ENCODE measurements at regions not wholly inside any gene's neighbourhood (a gene's known extent, or its start where the extent isn't known, plus 50 kb on each side); places are given as distances from the start of the nearest gene placed in this dataset.
A peak's percentile ranks its signal among the peaks of the same experiment; 100 is the strongest.
"Not testable (repeated sequence)": the region's sequence is repeated elsewhere in the genome, so short reads cannot be mapped to it uniquely, and the experiment has no call there.

GRCh38 chr10:52483587-52483986 lies 169.5 kb downstream of the DKK1 start:
- DNase-seq = no peak

DNA sequence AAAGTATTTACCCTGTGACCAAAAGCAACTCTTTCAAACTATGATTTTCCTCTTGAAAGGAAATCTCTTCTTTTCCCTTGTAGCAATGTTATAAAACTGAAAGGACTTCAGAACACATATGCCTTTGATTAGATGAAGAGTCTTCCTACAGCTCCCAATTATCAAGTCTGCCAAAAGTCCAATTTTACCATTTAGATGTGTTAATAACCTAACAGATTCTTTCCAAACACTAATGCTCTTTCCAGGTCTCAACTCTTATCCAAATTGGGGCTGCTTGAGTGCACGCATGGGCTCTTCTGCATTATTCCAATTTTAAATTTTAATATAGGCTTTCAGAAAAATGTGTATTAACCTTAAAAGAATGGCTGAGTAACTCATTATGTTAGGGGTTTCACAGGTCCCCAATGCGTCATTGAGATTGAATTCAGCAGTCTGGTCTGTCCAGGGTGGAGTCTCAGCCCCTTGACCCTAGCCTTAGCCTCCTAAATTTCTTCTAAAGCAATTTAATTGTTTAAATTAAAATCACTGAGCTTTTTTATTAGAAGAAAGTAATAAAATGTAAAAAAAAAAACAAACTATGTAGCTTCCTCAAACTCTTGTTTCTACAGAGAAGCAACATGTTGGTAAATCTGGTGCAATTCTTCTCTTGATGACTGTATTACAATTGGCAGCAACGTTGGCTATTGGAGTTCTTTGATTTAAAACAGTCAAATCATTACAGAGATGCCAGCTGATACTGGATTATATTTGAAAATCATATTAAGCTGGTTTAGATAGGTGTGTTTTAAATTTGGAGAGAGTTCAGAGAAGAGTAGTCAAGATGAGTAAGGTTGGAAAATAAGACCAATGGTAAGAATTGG lies 170.4 kb downstream of the DKK1 start:
- DNase-seq = no peak

DNA sequence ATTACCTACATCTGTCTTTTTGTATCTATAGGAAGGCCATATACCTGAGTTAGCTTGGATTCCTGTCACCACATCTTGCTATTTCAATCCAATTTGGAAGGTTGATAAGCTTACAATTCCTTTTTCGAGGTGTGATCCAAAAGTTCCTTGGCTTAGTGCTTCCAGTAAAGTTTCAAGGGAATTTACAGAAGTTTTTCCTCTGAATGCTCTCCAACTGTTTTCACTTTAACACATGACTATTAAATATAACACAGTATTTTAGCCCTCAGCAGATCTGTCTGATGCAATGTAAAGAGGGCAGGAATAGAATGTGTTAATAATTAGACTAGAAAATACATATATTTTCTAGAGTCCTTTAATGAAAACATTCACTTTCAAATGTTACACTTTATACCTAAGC lies 171.4 kb downstream of the DKK1 start:
- no peak for DNase-seq

DNA sequence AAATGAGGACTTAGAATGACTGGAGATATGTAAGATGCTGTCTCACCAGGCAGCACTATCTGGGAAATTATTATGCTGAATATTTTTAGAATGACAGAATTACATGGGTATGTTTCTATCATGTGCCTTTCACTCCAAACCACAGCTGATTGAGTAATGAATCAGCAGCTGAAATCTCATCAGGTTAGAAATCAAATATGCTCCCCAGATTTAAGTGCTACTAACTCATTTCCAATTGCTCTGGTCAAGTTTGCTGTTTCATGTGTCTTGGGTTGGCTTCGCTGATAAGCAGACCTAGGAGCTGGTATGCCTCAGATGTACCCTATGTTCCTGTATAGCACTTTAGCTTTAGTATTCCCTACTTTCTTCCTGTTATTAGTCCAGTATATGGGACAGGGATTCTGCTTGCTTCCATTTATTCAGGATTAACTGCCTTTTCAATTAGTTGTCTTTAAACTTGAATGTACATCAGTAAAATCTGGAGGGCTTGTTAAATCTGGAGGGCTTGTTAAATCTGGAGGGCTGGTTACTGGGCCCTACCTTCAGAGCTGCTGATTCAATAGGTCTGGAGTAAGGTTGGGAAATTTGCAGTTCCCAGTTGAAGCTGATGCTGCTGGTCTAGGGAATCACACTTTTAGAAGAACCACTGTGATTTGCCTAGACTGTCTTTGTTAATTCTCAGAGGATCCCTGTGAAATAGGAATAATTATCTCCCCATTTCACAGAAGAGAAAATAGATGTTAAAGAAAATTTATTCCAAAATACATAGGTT lies 172.9 kb downstream of the DKK1 start:
- DNase-seq = no peak

DNA sequence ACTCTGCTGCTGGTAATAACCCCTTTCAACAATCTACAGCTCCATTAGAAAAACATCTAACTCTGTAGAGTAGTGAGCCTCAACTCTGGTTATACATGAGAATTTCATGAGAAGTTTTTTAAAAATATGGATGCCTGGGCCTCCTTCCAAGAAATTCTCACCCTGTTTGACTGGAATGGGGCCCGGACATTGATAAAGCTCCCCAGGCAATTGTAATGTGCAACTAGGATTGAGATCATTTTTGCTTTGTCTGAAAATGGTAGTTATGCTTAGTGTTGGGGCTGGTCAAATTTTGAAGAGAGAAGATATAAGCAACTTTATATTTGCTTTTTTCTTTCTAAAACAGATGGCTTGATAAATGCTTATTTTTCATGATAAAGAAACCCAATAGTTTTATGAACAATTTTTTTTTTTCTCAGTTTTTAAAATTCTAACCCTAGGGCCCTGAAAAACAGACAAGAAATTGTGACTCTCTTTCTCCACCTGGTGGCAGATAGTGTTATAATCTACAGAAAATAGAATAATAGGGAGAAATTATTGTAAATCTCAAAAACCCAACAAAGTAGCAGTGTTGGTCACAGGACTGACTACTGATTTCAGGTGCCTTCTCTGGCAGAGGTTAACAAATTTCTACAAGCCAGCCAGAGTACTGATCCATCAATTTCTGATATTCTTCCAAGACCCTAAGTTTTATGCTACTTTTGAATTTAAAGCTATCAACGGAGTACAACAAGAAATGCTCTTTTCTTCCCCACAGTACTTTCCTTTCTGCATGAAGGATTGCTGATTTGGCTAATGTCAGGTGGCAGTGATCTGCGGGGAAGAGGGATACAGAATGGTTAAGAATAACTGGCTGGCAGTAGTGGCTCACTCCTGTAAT lies 174.8 kb downstream of the DKK1 start:
- peak; percentile 12 for DNase-seq

GRCh38 chr10:52491246-52491995 lies 177.3 kb downstream of the DKK1 start:
- DNase-seq = no peak

DNA sequence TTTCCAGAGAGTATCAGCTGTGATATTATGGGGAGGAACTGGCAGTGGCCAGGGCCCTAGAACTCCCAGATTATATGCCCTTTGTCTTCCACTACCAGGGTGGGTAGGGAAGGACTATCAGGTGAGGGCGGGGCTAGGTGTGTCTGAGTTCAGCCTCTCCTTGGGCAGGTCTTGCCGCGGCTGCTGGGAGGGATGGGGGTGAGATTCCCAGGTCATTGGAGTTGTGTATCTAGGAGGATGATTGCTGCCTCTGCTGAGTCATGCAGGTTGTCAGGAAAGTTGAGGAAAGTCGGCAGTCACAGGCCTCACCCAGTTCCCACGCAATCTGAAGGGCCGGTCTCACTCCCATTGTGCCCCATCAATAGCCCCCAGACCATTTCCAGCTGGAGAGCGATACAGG lies 185.2 kb downstream of the DKK1 start:
- DNase-seq = no peak

- no peak for DNase-seq
Measured at GRCh38 chr10:52500476-52500875, 186.4 kb downstream of the DKK1 start.

- DNase-seq = no peak
Measured at GRCh38 chr10:52502237-52502636, 188.2 kb downstream of the DKK1 start.

DNA sequence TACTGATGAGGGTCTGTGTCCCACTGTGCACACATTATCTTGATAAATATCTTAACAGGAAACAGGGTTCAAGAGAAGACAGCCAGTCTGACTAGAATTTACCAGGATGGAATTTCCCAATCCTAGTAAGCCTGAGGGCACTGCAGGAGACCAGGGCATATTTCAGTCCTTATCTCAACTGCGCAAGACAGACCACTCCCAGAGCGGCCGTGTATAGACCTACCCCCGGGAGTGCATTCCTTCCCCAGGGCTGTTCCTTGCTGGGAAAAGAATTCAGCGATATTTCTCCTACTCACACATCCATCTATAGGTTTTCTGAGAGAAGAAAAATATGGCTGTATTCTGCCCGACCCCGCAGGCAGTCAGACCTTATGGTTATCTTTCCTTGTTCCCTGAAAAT lies 191.3 kb downstream of the DKK1 start:
- DNase-seq = not testable (repeated sequence)

- no peak for DNase-seq
Measured at GRCh38 chr10:52514481-52514880, 200.4 kb downstream of the DKK1 start.

- peak; percentile 23 for DNase-seq
Measured at GRCh38 chr10:52517012-52517411, 202.9 kb downstream of the DKK1 start.

DNA sequence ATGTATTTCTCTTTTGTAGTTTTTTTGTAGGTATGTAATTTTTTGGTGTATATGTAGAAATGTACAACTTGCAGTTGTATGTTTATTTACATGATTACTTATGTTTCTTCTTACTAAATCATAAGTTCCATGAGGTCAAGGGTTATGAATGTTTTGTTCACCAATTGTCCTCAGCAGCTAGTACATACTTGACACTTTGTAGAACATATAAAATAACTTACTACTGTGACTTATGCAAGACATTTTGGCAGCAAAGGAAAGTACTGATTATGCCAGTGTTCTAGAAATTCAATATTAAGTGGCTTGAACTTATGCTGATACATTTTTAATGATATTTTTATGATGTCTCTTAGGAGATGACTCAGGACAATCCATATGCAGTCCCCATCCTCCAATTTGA lies 209.6 kb downstream of the DKK1 start:
- DNase-seq = no peak

DNA sequence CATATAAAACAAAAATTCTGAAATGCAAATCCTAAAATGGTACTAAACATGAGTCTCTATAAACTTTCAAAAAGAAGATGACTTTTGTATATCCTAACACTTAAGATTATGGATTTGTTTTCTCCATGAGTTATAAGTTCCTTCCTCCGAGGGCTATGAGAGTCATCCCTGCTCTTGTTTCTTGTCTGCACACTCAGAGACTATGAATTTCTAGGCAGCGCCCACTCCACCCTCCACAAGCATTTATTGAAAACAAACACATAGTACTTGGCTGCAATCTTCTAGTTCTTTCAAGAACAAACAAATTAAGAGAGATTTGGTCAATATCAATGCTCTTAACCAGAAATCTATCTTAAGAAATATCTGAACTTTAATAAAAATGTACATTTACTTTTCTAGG lies 211.7 kb downstream of the DKK1 start:
- no peak for DNase-seq

- no peak for DNase-seq
Measured at GRCh38 chr10:52526251-52526823, 212.3 kb downstream of the DKK1 start.

DNA sequence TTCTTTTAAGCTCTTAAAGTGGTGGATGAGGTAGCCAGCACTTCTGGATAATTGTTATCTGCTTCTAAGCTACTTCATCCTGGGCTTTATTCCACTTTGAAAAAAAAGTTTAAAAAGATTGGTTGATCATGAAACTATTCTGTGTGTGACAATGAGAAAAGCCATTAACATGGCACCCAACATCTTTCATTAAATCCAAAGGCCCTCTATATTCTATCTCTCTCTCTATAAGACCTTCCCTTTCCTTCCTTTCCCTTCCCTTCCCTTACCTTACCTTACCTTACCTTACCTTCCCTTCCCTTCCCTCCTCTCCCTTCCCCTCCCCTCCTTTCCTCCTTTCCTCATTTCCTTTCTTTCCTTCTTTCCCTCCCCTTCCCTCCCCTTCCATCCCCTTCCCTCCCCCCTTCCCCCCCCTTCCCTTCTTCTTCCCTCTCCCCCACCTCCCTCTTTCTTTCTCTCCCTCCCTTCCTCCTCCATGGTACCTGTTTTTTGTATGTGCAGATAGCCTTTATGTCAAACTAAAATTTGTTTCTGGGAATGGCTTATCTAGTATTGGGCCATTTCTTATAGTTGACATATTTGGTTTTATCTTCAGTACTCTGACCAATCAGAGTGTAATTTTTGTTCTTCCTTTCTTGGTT lies 218.7 kb downstream of the DKK1 start:
- no peak for DNase-seq

GRCh38 chr10:52533986-52534385 lies 219.9 kb downstream of the DKK1 start:
- DNase-seq = no peak

- no peak for DNase-seq
Measured at GRCh38 chr10:52539463-52539862, 225.4 kb downstream of the DKK1 start.

- no peak for DNase-seq
Measured at GRCh38 chr10:52540479-52540984, 226.5 kb downstream of the DKK1 start.

DNA sequence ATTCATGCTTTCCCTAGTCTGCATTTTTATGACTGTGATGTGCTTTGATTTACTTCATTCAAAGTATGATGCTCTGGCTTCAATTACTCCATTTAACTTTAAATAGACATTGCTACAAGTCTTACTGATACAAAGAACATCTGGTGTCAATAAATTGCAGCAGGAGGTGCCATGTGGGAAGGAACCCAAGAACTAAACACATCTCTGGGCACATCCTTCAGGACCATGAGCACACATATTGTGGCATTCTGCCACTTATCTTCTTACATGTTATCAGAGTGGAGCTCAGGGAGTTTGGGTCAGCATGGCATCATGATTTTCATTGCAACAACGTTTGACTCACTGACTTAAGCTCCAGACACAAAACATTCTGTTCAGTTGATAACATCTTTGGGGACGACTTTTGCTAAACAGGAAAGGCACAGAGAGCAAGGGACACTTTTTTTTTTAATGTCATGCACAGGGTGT lies 227.0 kb downstream of the DKK1 start:
- no peak for DNase-seq

DNA sequence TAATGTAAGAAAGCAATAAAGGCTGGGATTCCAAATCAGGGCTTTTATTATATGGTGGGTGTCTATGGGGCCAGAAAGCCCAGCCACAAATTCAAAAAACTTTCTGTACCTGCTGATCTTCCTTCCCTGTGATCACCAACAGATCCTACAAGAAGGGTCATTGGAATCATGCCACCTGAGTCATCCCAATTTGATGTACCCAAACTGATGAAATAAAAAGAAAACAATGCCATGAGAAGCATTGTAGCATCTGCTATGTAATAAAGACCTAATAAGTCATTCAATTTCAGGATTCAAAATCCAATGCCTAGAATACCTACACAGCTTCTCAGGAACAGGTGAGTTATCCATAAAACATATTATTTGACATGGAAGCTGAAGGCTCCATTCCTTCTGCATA lies 228.8 kb downstream of the DKK1 start:
- DNase-seq = no peak

Data from NCI-H345 (cell line).